ENCODE measurements at regions not wholly inside any gene's neighbourhood (a gene's known extent, or its start where the extent isn't known, plus 50 kb on each side); places are given as distances from the start of the nearest gene placed in this dataset.

DNA sequence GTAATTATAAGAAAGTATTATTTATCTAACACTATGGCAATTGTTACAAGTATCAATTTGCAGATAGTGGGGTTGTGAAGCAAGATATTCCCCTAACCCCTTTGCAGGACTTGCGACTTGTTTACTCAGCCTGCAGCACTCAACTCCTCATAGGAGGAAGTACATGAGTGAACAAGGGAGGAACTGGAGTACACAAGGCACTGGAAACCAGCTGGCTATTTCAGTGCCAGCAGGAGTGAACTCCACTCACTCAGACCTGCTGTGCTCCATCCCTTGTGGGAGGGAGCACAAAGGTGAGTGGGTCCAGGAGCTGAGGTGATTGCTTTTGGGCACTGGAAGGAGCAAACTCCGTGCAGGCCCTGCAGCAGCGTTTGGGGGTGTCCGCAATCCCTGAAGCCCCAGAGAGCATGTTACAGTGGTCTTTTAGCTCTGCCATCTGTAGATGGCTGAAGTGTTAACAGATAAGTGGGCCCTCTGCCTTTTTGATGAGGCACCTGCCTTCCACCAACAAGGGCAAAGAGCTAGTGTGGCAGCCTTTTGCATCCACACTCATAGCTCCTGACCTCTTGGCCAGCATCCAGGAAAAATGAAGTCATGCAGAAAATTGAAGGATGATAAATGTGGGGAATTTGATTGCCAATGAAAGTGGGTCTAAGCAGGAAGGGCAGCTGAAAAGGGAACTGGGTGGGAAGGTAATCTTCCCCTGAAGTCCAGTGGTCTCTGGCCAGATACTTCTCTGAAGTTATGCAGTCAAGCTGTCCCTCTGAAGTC is 802.2 kb upstream of the MIR17HG start:
- POLR2A ChIA-PET: no interaction called here
- H3K4me3 ChIP-seq (ENCODE audit: low read depth, low read length): no peak overlapping the region
- peaks cover 3% of the 10 kb centered on the region; the same call in 1 of the 2 replicates for H3K9me3 ChIP-seq (ENCODE audit: control insufficient read depth, insufficient read depth, low read length)
- no peaks in the 10 kb centered on the region for H3K27me3 ChIP-seq (ENCODE audit: control insufficient read depth, insufficient read depth, low read length)
- TF ChIP-seq, protein P1, sequence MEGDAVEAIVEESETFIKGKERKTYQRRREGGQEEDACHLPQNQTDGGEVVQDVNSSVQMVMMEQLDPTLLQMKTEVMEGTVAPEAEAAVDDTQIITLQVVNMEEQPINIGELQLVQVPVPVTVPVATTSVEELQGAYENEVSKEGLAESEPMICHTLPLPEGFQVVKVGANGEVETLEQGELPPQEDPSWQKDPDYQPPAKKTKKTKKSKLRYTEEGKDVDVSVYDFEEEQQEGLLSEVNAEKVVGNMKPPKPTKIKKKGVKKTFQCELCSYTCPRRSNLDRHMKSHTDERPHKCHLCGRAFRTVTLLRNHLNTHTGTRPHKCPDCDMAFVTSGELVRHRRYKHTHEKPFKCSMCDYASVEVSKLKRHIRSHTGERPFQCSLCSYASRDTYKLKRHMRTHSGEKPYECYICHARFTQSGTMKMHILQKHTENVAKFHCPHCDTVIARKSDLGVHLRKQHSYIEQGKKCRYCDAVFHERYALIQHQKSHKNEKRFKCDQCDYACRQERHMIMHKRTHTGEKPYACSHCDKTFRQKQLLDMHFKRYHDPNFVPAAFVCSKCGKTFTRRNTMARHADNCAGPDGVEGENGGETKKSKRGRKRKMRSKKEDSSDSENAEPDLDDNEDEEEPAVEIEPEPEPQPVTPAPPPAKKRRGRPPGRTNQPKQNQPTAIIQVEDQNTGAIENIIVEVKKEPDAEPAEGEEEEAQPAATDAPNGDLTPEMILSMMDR (IDR thresholded peaks at IDR 0.05; ENCODE audit: low read depth, low read length): no peak
- no peak overlapping the region for H3K27ac ChIP-seq (ENCODE audit: low read depth, low read length)
- no peak for DNase-seq (ENCODE audit: low read depth, low spot score)
- CTCF ChIA-PET: no interaction called here

DNA sequence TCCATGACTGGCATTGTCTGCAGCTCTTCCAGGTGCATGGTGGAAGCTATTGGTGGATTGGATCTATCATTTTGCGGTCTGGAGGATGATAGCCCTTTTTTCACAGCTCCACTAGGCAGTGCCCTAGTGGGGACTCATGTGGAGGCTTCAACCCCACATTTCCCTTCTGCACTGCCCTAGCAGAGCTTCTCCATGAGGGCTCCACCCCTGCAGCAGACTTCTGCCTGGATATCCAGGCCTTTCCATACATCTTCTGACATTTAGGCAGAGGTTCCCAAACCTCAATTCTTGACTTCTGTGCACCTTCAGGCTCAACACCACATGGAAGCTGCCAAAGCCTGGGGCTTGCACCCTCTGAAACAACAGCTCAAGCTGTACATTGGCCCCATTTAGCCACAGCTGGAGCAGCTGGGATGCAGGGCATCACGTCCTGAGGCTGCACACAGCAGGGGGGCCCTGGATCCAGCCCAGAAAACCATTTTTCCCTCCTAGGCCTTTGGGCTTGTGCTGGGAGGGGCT is 800.2 kb upstream of the MIR17HG start:
- Histone ChIP-seq H3K27ac (ENCODE audit: low read depth, low read length) (no peak overlapping the region), H3K27me3 (ENCODE audit: control insufficient read depth, insufficient read depth, low read length) (no peaks in the 10 kb centered on the region), H3K4me3 (ENCODE audit: low read depth, low read length) (no peak overlapping the region), H3K9me3 (ENCODE audit: control insufficient read depth, insufficient read depth, low read length) (peaks cover 3% of the 10 kb centered on the region; the same call in 1 of the 2 replicates)
- POLR2A ChIA-PET: no interaction called here
- DNase-seq (ENCODE audit: low read depth, low spot score): no peak
- CTCF ChIA-PET: no interaction called here
- TF ChIP-seq, protein P1 (IDR thresholded peaks at IDR 0.05; ENCODE audit: low read depth, low read length): no peak

DNA sequence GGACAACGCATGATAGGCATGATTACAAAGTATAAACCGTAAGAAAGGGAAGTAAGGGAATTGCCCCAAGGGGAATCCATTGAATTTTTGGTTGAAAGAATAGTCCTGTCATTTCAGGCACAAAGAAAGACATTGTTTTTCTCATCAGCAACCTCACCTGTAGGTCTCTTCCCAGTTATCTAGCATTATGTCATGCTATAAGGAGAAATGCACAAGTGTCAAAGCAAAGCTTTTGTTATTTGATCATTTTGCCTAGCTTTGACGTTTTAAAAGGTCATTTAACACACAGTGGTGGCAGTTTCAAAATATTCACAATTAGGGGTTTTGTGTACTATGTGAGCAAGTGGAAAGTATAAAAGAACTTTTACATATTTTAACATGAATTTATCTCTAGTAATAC is 796.2 kb upstream of the MIR17HG start:
- ChIA-PET CTCF (interaction anchor here (1.1 kb wide), 1 partner anchor 138 kb away, joined by 3 read pairs; no protein-coding TSS in a partner anchor), POLR2A (no interaction called here)
- Histone ChIP-seq H3K27me3 (ENCODE audit: control insufficient read depth, insufficient read depth, low read length) (no peaks in the 10 kb centered on the region), H3K27ac (ENCODE audit: low read depth, low read length) (no peak overlapping the region), H3K4me3 (ENCODE audit: low read depth, low read length) (no peak overlapping the region), H3K9me3 (ENCODE audit: control insufficient read depth, insufficient read depth, low read length) (peaks cover 3% of the 10 kb centered on the region; the same call in 1 of the 2 replicates)
- TF ChIP-seq, protein P1 (IDR thresholded peaks at IDR 0.05; ENCODE audit: low read depth, low read length): no peak
- no peak for DNase-seq (ENCODE audit: low read depth, low spot score)

DNA sequence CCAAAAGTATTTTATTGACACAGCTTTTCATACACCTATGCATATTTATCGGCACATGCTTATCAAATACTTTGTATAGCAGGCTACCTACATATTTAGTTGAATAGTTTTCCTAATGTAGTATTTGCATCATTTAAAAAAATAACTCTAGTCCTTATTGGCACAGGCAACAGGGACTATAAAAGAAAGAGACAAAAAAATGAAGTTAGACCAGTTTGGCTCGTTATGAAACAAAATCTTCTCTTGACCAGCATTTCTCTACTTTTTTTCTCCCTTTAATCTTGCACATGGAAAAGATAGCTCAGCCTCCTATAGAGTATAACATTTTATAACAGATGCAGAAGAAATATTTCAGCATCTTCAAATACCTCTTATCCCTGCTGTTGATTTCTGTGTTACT is 794.8 kb upstream of the MIR17HG start:
- no peaks in the 10 kb centered on the region for H3K27me3 ChIP-seq (ENCODE audit: control insufficient read depth, insufficient read depth, low read length)
- no peaks in the 10 kb centered on the region; the same call in 1 of the 2 replicates for H3K9me3 ChIP-seq (ENCODE audit: control insufficient read depth, insufficient read depth, low read length)
- H3K4me3 ChIP-seq (ENCODE audit: low read depth, low read length): no peak overlapping the region
- H3K27ac ChIP-seq (ENCODE audit: low read depth, low read length): no peak overlapping the region
- DNase-seq (ENCODE audit: low read depth, low spot score): no peak
- ChIA-PET CTCF (no interaction called here), POLR2A (no interaction called here)
- TF ChIP-seq, protein P1 (IDR thresholded peaks at IDR 0.05; ENCODE audit: low read depth, low read length): no peak

DNA sequence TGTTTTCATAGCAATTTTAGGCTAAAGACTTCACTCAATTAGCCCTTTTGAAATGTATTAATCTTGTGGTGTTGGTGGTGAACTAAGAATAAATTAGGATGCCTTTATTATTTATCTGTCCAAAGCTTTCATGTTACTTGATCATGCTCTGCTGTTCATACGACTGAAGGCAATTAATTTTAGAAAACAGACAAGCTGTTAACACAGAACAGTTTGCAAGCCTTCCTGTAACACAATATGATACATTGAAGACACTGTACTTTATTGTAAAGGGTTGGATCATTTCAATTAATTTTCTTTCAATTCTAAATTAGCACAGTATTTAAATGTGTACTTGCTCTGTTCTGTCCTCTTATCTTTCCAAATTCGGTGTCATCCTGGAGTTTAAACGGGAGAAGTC is 794.3 kb upstream of the MIR17HG start:
- H3K4me3 ChIP-seq (ENCODE audit: low read depth, low read length): no peak overlapping the region
- no peak for DNase-seq (ENCODE audit: low read depth, low spot score)
- CTCF ChIA-PET: no interaction called here
- no peak overlapping the region for H3K27ac ChIP-seq (ENCODE audit: low read depth, low read length)
- no peaks in the 10 kb centered on the region for H3K27me3 ChIP-seq (ENCODE audit: control insufficient read depth, insufficient read depth, low read length)
- no peaks in the 10 kb centered on the region for H3K9me3 ChIP-seq (ENCODE audit: control insufficient read depth, insufficient read depth, low read length)
- TF ChIP-seq, protein P1 (IDR thresholded peaks at IDR 0.05; ENCODE audit: low read depth, low read length): no peak
- POLR2A ChIA-PET: no interaction called here

All from AG04450 (cell line).